Parathyroid adenoma (tissue), 2 donors: ENCODE measurements at regions not wholly inside any gene's neighbourhood (a gene's known extent, or its start where the extent isn't known, plus 50 kb on each side); places are given as distances from the start of the nearest gene placed in this dataset.

ENCODE experiments used
- H2AFZ ChIP-seq: fragments of 300-600 bp; sonication (generic); one replicate; pipeline ENCODE4 v1.7.0; 2017; ENCODE audit warnings: antibody characterized with exemption, mild to moderate bottlenecking
- H3K27ac ChIP-seq: fragments of 300-600 bp; sonication (generic); one replicate; pipeline ENCODE4 v1.7.0; 2017
- H3K27me3 ChIP-seq: fragments of 300-600 bp; sonication (generic); one replicate; pipeline ENCODE4 v1.7.0; 2017; ENCODE audit warnings: low read length; ENCODE audit not compliant: control insufficient read depth, insufficient read depth
- H3K36me3 ChIP-seq: fragments of 300-600 bp; sonication (generic); one replicate; pipeline ENCODE4 v1.7.0; 2017; ENCODE audit warnings: low read length; ENCODE audit not compliant: control insufficient read depth, insufficient read depth
- H3K4me1 ChIP-seq: fragments of 300-600 bp; sonication (generic); one replicate; pipeline ENCODE4 v1.7.0; 2017; ENCODE audit warnings: control low read depth
- H3K4me2 ChIP-seq: fragments of 300-600 bp; sonication (generic); one replicate; pipeline ENCODE4 v1.7.0; 2017; ENCODE audit warnings: low read length
- H3K4me3 ChIP-seq: fragments of 300-600 bp; sonication (generic); one replicate; pipeline ENCODE4 v1.7.0; 2017; ENCODE audit warnings: low read depth, low read length
- H3K79me2 ChIP-seq: fragments of 300-600 bp; sonication (generic); one replicate; pipeline ENCODE4 v1.7.0; 2017; ENCODE audit warnings: control low read depth
- H3K9ac ChIP-seq: fragments of 300-600 bp; sonication (generic); one replicate; pipeline ENCODE4 v1.7.0; 2017; ENCODE audit warnings: mild to moderate bottlenecking
- H3K9me3 ChIP-seq: fragments of 300-600 bp; sonication (generic); one replicate; pipeline ENCODE4 v1.7.0; 2017; ENCODE audit warnings: low read length; ENCODE audit not compliant: control insufficient read depth
- CTCF ChIP-seq: fragments of 300-600 bp; sonication (generic); IDR thresholded peaks from one replicate; pipeline ENCODE4 v1.7.0; 2017; ENCODE audit warnings: antibody characterized with exemption, mild to moderate bottlenecking
- donor health status: primary hyperparathyroidism.

GRCh38 chr9:26729187-26729586 lies 163.4 kb downstream of the CAAP1 start:
- no peaks in the 10 kb centered on the region for H3K79me2 ChIP-seq
- no peaks in the 10 kb centered on the region for H3K9me3 ChIP-seq
- no peak for TF ChIP-seq CTCF
- no peak overlapping the region for H2AFZ ChIP-seq
- no peak overlapping the region for H3K4me2 ChIP-seq
- no peaks in the 10 kb centered on the region for H3K4me1 ChIP-seq
- no peaks in the 10 kb centered on the region for H3K27me3 ChIP-seq
- no peak overlapping the region for H3K9ac ChIP-seq
- H3K36me3 ChIP-seq: no peaks in the 10 kb centered on the region
- no peak overlapping the region for H3K27ac ChIP-seq
- no peak overlapping the region for H3K4me3 ChIP-seq

GRCh38 chr9:26727471-26727870 lies 165.1 kb downstream of the CAAP1 start:
- Histone ChIP-seq H3K27me3 (no peaks in the 10 kb centered on the region), H3K4me3 (no peak overlapping the region), H2AFZ (no peak overlapping the region), H3K4me1 (no peaks in the 10 kb centered on the region), H3K4me2 (no peak overlapping the region), H3K79me2 (no peaks in the 10 kb centered on the region), H3K36me3 (no peaks in the 10 kb centered on the region), H3K27ac (no peak overlapping the region), H3K9me3 (no peaks in the 10 kb centered on the region), H3K9ac (no peak overlapping the region)
- no peak for TF ChIP-seq CTCF

- no peak for TF ChIP-seq CTCF
- Histone ChIP-seq H3K9ac (no peak overlapping the region), H3K27me3 (no peaks in the 10 kb centered on the region), H3K4me3 (no peak overlapping the region), H3K36me3 (no peaks in the 10 kb centered on the region), H3K9me3 (no peaks in the 10 kb centered on the region), H3K79me2 (no peaks in the 10 kb centered on the region), H2AFZ (no peak overlapping the region), H3K4me1 (no peaks in the 10 kb centered on the region), H3K4me2 (no peak overlapping the region), H3K27ac (no peak overlapping the region)
Measured at GRCh38 chr9:26725573-26725972, 167.0 kb downstream of the CAAP1 start.

GRCh38 chr9:26723486-26723885 lies 169.1 kb downstream of the CAAP1 start:
- Histone ChIP-seq H3K4me1 (no peaks in the 10 kb centered on the region), H3K4me3 (no peak overlapping the region)
- TF ChIP-seq CTCF: no peak

GRCh38 chr9:26722755-26723154 lies 169.8 kb downstream of the CAAP1 start:
- Histone ChIP-seq H3K9me3 (no peaks in the 10 kb centered on the region), H3K4me1 (no peaks in the 10 kb centered on the region), H3K4me3 (no peak overlapping the region), H3K4me2 (no peak overlapping the region), H3K9ac (no peak overlapping the region), H3K27me3 (no peaks in the 10 kb centered on the region), H3K27ac (no peak overlapping the region), H2AFZ (no peak overlapping the region), H3K36me3 (no peaks in the 10 kb centered on the region), H3K79me2 (no peaks in the 10 kb centered on the region)
- TF ChIP-seq CTCF: no peak

More at GRCh38 chr9:26723486-26723885, 169.1 kb downstream of the CAAP1 start:
- no peak overlapping the region for H3K4me2 ChIP-seq
- no peaks in the 10 kb centered on the region for H3K79me2 ChIP-seq
- no peaks in the 10 kb centered on the region for H3K9me3 ChIP-seq
- no peaks in the 10 kb centered on the region for H3K36me3 ChIP-seq
- H3K9ac ChIP-seq: no peak overlapping the region
- H3K27ac ChIP-seq: no peak overlapping the region
- H3K27me3 ChIP-seq: no peaks in the 10 kb centered on the region
- no peak overlapping the region for H2AFZ ChIP-seq
